ENCODE measurements at regions not wholly inside any gene's neighbourhood (a gene's known extent, or its start where the extent isn't known, plus 50 kb on each side); places are given as distances from the start of the nearest gene placed in this dataset.

DNA sequence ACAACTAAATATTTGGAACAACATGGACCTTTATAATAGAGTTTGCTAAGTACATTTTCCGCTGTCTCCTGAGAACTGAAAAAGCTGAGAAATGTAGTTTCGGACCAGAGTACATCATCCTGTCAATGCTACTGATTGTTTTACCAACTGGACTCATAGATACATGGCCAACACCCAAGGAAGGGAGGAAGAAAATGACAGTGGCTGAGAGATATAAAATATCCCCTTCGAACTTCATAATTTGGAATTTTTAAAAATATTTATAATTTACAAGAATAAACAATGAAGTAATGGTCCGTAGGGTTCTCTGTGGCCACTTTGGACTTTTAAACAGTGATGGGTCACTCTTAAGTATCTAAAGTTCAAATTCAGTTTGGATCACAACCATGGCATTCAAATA lies 1042.7 kb downstream of the MCTP2 start (continued):
- TF ChIP-seq ATM (IDR thresholded peaks at IDR 0.05; ENCODE audit: borderline replicate concordance): no peak

DNA sequence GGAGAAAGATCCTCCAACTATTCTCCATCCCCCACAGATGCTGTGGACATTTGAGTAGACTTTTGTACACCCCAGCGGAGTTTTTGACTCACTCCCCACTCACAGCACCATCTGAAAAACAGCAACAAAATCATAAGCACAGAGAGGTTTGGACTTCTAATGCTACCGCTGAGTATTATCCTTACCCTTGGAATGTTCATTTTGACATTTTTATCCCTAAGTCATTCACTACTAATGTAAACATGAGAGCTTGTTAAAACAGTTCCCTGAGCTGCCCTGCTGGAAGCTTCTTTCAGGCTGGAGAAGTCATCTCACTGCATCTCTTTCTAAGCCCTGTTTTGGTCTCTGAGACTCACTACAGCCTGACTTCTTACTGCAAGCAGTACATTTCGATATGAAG lies 1045.9 kb downstream of the MCTP2 start:
- no peak overlapping the region for H3K4me2 ChIP-seq (ENCODE audit: low read depth, low read length)
- ChIA-PET CTCF (ENCODE audit: low intra/inter-chr PET ratio, low total read pairs) (no interaction called here), POLR2A (no interaction called here)
- in situ Hi-C loops (cut with HindIII; ENCODE audit: extremely low pct_ligation_motif_present, low pct_unique_long_range_greater_than_20kb): no loop called here
- H3K79me2 ChIP-seq (ENCODE audit: insufficient read depth, low read length): no peaks in the 10 kb centered on the region
- H3K27ac ChIP-seq (ENCODE audit: extremely low read length, insufficient read depth, low read length): no peak overlapping the region
- FAIRE-seq (no peak), ATAC-seq (no peak), DNase-seq (ENCODE audit: low spot score) (no peak)
- 37% methylated on average over 3 of the region's 3 CpGs for WGBS (ENCODE audit: low lambda C conversion rate)
- no TSS peak for BruUV-seq (replicated peaks)
- no peak overlapping the region for H2AFZ ChIP-seq (ENCODE audit: low read length)
- TF ChIP-seq ZNF792 (CRISPR knock-in tag; IDR thresholded peaks at IDR 0.05) (no peak), MYNN (CRISPR knock-in tag; IDR thresholded peaks at IDR 0.05; ENCODE audit: low read depth) (no peak), ZNF773 (CRISPR knock-in tag; IDR thresholded peaks at IDR 0.05; ENCODE audit: borderline replicate concordance) (no peak)
- H3K27me3 ChIP-seq (ENCODE audit: control insufficient read depth in 1 of 2, insufficient read depth in 2 of 2, low read length in 2 of 2): no peaks in the 10 kb centered on the region; a peak in 1 of 5 replicates
- intact Hi-C loops (cut with micrococcal nuclease; ENCODE audit: unreplicated experiment): no loop called here
- no peak overlapping the region for H3K9ac ChIP-seq (ENCODE audit: insufficient read depth, low read depth, low read length)
- no peak overlapping the region for H3K4me3 ChIP-seq (replicated peaks in 1 of 3; ENCODE audit: insufficient read depth in 1 of 3, low read depth in 2 of 3, low read length in 3 of 3)
- H3K9me3 ChIP-seq (ENCODE audit: low read length): peaks cover 24% of the 10 kb centered on the region
- H3K4me1 ChIP-seq (ENCODE audit: insufficient read depth, low read length): no peaks in the 10 kb centered on the region
- H4K20me1 ChIP-seq (ENCODE audit: insufficient read depth, low read length): no peaks in the 10 kb centered on the region
- no peaks in the 10 kb centered on the region for H3K36me3 ChIP-seq (replicated peaks in 1 of 2; ENCODE audit: control insufficient read depth in 1 of 2, insufficient read depth in 2 of 2, low read length in 2 of 2)

DNA sequence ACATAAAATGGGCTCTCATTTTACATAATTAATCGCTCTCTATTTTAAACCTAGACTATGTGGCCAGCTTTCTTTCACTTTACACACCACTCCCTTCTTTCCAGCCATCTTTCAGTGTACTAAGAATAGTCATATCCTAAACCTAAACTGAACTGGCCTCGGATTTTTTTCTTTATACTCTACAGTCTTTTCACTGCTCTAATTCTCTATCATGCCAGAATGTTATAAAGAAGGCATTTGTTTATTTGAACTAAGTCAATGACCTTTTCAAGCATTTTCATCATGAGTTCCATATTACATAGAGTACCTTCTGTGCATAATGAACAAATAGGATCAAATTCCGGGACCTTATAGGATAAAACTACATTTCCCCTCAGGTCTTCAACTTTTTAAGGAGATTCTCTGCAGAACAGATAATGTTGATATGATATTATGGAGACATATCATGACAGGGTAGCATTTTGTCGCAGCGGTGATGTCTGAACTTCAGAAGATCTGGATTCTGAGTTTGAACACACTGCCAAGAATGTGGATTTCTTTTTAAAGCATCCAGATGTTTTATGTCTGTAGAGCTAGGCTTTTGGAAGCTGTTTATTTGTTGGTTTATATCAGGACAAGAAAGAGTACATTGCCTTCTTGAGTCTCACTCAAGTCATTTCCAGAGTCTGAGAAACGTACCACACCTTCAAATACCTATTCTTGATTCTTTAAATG lies 1047.3 kb downstream of the MCTP2 start:
- peaks cover 15% of the 10 kb centered on the region; the same call in 1 of the 2 replicates for H3K9me3 ChIP-seq (ENCODE audit: low read length)
- H4K20me1 ChIP-seq (ENCODE audit: insufficient read depth, low read length): no peaks in the 10 kb centered on the region
- no peaks in the 10 kb centered on the region for H3K79me2 ChIP-seq (ENCODE audit: insufficient read depth, low read length)
- H3K36me3 ChIP-seq (replicated peaks in 1 of 2; ENCODE audit: control insufficient read depth in 1 of 2, insufficient read depth in 2 of 2, low read length in 2 of 2): no peaks in the 10 kb centered on the region
- no peak overlapping the region for H3K4me3 ChIP-seq (replicated peaks in 1 of 3; ENCODE audit: insufficient read depth in 1 of 3, low read depth in 2 of 3, low read length in 3 of 3)
- no peaks in the 10 kb centered on the region; a peak in 1 of 5 replicates for H3K27me3 ChIP-seq (ENCODE audit: control insufficient read depth in 1 of 2, insufficient read depth in 2 of 2, low read length in 2 of 2)
- no peak overlapping the region for H2AFZ ChIP-seq (ENCODE audit: low read length)
- H3K9ac ChIP-seq (ENCODE audit: insufficient read depth, low read depth, low read length): no peak overlapping the region
- CTCF ChIA-PET (ENCODE audit: low intra/inter-chr PET ratio, low total read pairs): no interaction called here
- FAIRE-seq: no peak
- H3K4me1 ChIP-seq (ENCODE audit: insufficient read depth, low read length): no peaks in the 10 kb centered on the region
- no peak for ATAC-seq
- intact Hi-C loops (cut with micrococcal nuclease; ENCODE audit: unreplicated experiment): no loop called here
- no peak for DNase-seq (ENCODE audit: low spot score)
- WGBS (ENCODE audit: low lambda C conversion rate): 37% methylated on average over 6 of the region's 6 CpGs
- no TSS peak for BruUV-seq (replicated peaks)
- TF ChIP-seq BRCA1 (CRISPR knock-in tag; IDR thresholded peaks at IDR 0.05): no peak
- H3K4me2 ChIP-seq (ENCODE audit: low read depth, low read length): no peak overlapping the region
- POLR2A ChIA-PET: no interaction called here
- no peak overlapping the region for H3K27ac ChIP-seq (ENCODE audit: extremely low read length, insufficient read depth, low read length)
- in situ Hi-C loops (cut with HindIII; ENCODE audit: extremely low pct_ligation_motif_present, low pct_unique_long_range_greater_than_20kb): no loop called here
